B cell (primary cell): ENCODE measurements at regions not wholly inside any gene's neighbourhood (a gene's known extent, or its start where the extent isn't known, plus 50 kb on each side); places are given as distances from the start of the nearest gene placed in this dataset.

Experiments
- CTCF ChIP-seq: fragments of 200-600 bp; IDR thresholded peaks from one replicate; pipeline ENCODE4 v1.8.0; 2022; ENCODE audit warnings: antibody characterized with exemption, mild to moderate bottlenecking
- EZH2 ChIP-seq: IDR thresholded peaks from 2 replicates; pipeline ENCODE4 v1.6.1; 2012; ENCODE audit warnings: borderline replicate concordance, low read depth, mild to moderate bottlenecking, moderate library complexity, low read length; ENCODE audit not compliant: insufficient read depth, poor library complexity, severe bottlenecking

- TF ChIP-seq CTCF (no peak), EZH2 (no peak)
Observed at GRCh38 chr18:60044290-60045006, 144.7 kb downstream of the PMAIP1 start.
